ENCODE measurements at regions not wholly inside any gene's neighbourhood (a gene's known extent, or its start where the extent isn't known, plus 50 kb on each side); places are given as distances from the start of the nearest gene placed in this dataset.

GRCh38 chr10:101280511-101280910 is 51.2 kb upstream of the LBX1 start:
- no peak for TF ChIP-seq CTCF (IDR thresholded peaks at IDR 0.05; ENCODE audit: low read length)
- no peak for TF ChIP-seq EZH2phosphoT487 (IDR thresholded peaks at IDR 0.05; ENCODE audit: low read length)
- TF ChIP-seq EZH2 (optimal IDR thresholded peaks at IDR 0.05; ENCODE audit: low read depth, low read length), result no peak
